Progenitor cell of endocrine pancreas (in vitro differentiated cells): ENCODE measurements at regions not wholly inside any gene's neighbourhood (a gene's known extent, or its start where the extent isn't known, plus 50 kb on each side); places are given as distances from the start of the nearest gene placed in this dataset.
"Not testable (repeated sequence)": the region's sequence is repeated elsewhere in the genome, so short reads cannot be mapped to it uniquely, and the experiment has no call there.

Experiments
- DNase-seq: peaks from one replicate; pipeline ENCODE4 v3.0.0; 2021; ENCODE audit warnings: low spot score; ENCODE audit not compliant: unreplicated experiment
- H3K27ac Mint-ChIP-seq: 2 replicates; pipeline ENCODE4 v1.8.0; 2021; ENCODE audit warnings: mild to moderate bottlenecking, moderate library complexity, mixed read lengths
- H3K27me3 Mint-ChIP-seq: 2 replicates; pipeline ENCODE4 v1.8.0; 2021; ENCODE audit warnings: mixed read lengths
- H3K36me3 Mint-ChIP-seq: 2 replicates; pipeline ENCODE4 v1.8.0; 2022; ENCODE audit warnings: mixed read lengths; ENCODE audit not compliant: insufficient read depth
- H3K4me1 Mint-ChIP-seq: 2 replicates; pipeline ENCODE4 v1.8.0; 2021; ENCODE audit warnings: low read depth, mixed read lengths
- H3K4me3 Mint-ChIP-seq: 2 replicates; pipeline ENCODE4 v1.8.0; 2021; ENCODE audit warnings: low read depth, mild to moderate bottlenecking, moderate library complexity, mixed read lengths
- H3K9me3 Mint-ChIP-seq: 2 replicates; pipeline ENCODE4 v1.8.0; 2021; ENCODE audit warnings: low read depth, mixed read lengths
- CTCF ChIP-seq: fragments of 200-600 bp; sonication (generic); IDR thresholded peaks from one replicate; pipeline ENCODE4 v1.5.0; 2021; ENCODE audit warnings: antibody characterized with exemption, mild to moderate bottlenecking; ENCODE audit not compliant: unreplicated experiment

DNA sequence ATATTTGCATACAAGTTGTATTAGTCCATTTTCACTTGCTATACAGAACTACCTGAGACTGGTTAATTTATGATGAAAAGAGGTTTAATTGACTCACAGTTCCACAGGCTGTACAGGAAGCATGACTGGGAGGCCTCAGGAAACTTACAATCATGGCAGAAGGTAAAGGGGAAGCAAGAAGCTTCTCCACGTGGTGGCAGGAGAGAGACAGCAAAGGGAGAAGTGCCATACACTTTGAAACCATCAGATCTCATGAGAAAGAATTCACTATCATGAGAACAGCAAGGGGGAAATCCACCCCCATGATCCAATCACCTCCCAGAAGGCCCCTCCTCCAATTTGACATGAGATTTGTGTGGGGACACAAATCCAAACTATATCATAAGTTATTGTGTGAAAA, 506.7 kb upstream of the DPH6 start:
- TF ChIP-seq CTCF = peak; percentile 25

DNA sequence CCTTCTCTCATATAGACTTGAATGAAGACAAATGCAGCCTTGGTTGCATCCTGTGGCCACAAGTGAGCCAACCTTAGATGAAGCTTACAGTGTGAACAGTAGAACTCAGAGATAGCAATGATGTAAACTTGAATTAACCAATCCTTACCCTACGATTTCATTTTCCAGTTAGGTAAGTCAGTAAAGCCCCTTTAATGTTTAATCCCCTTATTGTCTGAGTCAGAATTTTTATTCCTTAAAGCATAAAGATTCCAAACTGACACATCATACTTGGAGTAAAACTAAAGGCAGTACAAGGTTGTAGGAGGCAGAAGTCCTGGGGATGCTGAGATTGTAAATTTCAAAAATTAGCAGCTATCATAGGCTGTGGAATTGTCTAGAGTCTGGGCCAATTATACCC, 507.8 kb upstream of the DPH6 start:
- H3K4me1 Mint-ChIP-seq = peaks cover 20% of the 10 kb centered on the region
- no peaks in the 10 kb centered on the region for H3K36me3 Mint-ChIP-seq
- no peak for DNase-seq
- no peak for TF ChIP-seq CTCF
- peaks cover 3% of the 10 kb centered on the region for H3K9me3 Mint-ChIP-seq
- no peaks in the 10 kb centered on the region for H3K27me3 Mint-ChIP-seq
- no peak overlapping the region for H3K4me3 Mint-ChIP-seq
- H3K27ac Mint-ChIP-seq = no peak overlapping the region

More for the DNA sequence above, 506.7 kb upstream of the DPH6 start:
- H3K27ac Mint-ChIP-seq, H3K4me3 Mint-ChIP-seq, H3K9me3 Mint-ChIP-seq, DNase-seq, H3K27me3 Mint-ChIP-seq, H3K36me3 Mint-ChIP-seq: not testable (repeated sequence)
- peaks cover 20% of the 10 kb centered on the region for H3K4me1 Mint-ChIP-seq

- DNase-seq = no peak
- H3K4me1 Mint-ChIP-seq = peaks cover 9% of the 10 kb centered on the region
- H3K36me3 Mint-ChIP-seq = no peaks in the 10 kb centered on the region
- no peak for TF ChIP-seq CTCF
- H3K9me3 Mint-ChIP-seq = no peaks in the 10 kb centered on the region
- no peaks in the 10 kb centered on the region for H3K27me3 Mint-ChIP-seq
- H3K4me3 Mint-ChIP-seq = no peak overlapping the region
- H3K27ac Mint-ChIP-seq = no peak overlapping the region
These were observed 513.6 kb upstream of the DPH6 start for GRCh38 chr15:36059596-36059995.

DNA sequence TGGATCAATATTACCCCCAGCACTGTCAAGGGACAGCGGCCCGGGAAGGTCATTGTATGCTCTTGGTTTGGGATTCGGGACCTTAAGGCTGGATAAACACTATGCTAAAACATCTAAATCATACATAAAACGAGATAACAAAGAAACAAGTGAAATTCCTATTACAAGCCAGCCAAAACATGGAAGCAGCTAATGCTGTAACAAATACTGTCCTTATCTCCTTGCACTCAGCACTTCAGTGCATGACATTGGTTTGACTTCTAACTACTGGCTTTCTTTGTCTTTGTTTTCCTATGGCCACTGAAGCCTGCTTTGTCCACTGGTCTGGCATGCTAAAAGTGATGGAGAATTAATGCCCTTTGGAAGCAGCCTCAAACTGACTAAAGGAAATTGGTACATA, 516.4 kb upstream of the DPH6 start:
- Mint-ChIP-seq H3K4me1 (peaks cover 9% of the 10 kb centered on the region), H3K9me3 (no peaks in the 10 kb centered on the region), H3K4me3 (no peak overlapping the region), H3K27ac (no peak overlapping the region), H3K36me3 (no peaks in the 10 kb centered on the region), H3K27me3 (no peaks in the 10 kb centered on the region)
- no peak for TF ChIP-seq CTCF
- DNase-seq = no peak

GRCh38 chr15:36066757-36067156, 512.7 kb upstream of the CDIN1 start:
- H3K4me3 Mint-ChIP-seq = no peak overlapping the region
- DNase-seq = no peak
- H3K9me3 Mint-ChIP-seq = no peaks in the 10 kb centered on the region
- H3K4me1 Mint-ChIP-seq = peaks cover 7% of the 10 kb centered on the region
- no peak for TF ChIP-seq CTCF
- H3K36me3 Mint-ChIP-seq = no peaks in the 10 kb centered on the region
- H3K27ac Mint-ChIP-seq = no peak overlapping the region
- H3K27me3 Mint-ChIP-seq = no peaks in the 10 kb centered on the region
